GM15510 (cell line): ENCODE measurements at regions not wholly inside any gene's neighbourhood (a gene's known extent, or its start where the extent isn't known, plus 50 kb on each side); places are given as distances from the start of the nearest gene placed in this dataset.

ENCODE experiments used
- POLR2A ChIP-seq: IDR thresholded peaks from 3 replicates; pipeline ENCODE4 v1.6.1; 2011; ENCODE audit warnings: borderline replicate concordance; ENCODE audit not compliant: insufficient read length; ENCODE audit errors: extremely low read depth

DNA sequence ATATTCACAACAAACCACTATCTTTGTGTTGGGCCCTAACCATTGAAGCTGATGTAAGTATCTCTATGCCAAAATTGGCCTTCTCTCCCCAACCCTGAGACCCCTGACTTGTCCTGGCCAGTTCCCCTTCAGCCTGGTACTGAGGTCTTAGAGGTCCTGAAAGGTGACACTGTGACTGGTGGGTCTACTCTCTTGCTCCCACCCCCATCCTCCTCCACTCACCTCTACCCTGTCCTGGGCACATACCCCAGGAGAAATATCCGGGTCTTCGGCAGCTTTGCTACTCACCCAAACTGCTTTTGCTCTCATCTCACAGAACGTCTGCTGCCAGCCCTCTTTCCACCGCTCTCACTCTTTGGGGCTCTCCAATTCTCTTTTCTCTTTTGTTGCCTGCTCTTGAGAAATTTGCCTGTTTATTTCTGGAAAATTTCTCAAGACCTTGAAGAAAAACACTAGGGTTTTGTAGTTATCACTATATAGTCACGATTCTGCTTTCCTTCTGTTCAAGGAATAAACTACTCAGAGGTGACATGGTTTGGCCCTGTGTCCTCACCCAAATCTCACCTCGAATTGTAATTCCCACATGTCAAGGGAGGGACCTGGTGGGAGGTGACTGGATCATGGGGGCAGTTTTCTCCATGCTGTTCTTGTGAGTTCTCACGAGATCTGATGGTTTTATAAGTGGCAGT, 133.8 kb upstream of the PKDCC start:
- TF ChIP-seq POLR2A = no peak

DNA sequence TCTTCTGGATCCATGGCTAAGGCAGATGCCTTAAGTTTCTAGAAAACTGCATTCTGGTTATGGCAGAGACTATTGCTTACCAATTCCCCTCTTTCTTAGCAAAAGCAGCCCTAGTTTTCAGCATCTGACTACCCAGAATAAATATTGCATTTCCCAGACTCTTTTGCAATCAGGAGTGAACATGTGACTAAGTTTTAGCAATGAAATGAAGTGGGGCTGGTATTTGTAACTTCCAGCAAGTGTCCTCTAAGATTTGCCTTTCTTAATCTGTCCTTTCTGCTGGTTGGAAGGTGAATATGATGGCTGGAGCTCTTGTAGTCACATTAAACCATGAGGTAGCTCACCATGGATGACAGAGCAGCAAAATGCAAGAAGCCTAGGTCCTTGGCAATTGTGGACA, 132.9 kb upstream of the PKDCC start:
- no peak for TF ChIP-seq POLR2A

DNA sequence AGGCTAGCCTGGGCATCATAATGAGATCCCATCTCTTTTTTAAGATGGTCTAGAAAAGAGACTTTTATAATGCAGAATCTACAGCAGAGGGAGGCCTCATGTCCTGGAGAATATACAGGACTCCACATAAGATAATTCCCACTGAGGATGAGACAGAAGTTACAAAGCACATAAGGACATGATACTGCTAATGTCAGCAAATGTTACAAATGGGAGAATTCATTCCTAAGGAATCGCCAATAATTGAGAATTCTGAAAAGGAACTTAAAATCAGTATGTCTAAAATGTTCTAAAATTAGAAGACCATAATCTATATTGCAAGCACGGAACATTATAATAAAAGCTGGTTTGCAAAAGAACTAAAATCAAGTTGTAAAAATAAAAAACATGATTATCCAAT, 131.6 kb upstream of the PKDCC start:
- TF ChIP-seq POLR2A = no peak

DNA sequence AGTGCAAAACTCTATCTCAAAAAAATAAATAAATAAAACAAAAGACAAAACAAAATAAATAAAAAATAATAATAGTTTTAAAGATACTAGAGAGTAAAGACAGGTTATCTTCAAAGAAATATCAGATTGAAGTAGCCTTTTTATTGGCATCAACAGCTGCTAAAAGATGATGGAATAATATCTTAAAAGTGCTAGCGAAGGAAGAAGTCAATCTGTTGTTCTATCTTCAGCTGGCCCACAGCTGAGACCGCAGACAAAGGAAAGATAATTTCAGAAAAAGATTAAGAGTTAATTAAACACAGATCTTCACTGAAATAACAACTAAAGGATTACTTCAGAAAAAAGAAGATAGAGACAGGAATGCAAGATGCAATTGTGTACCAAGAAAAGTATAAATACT, 130.2 kb upstream of the PKDCC start:
- TF ChIP-seq POLR2A = no peak

DNA sequence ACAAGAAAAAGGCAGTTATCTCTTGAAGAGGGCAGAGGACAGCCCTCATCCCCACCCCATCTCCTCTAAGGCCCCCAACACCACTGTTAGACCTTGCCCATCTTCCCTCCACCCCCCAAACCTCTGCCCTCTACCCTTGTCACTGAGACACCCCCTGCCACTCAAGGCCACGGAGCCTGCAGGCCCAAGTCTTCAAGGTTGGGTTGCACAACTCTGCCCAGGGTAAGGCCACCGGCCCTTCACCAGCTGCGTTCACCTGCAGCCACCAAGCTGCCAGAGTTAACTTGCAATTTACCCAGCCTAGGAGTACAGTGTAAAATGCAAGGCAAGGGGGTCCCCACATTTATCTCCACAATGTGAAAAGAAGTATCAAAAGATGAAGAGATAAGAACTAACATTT, 128.7 kb upstream of the PKDCC start:
- no peak for TF ChIP-seq POLR2A

GRCh38 chr2:41920181-41920580, 127.6 kb upstream of the PKDCC start:
- TF ChIP-seq POLR2A = no peak

- no peak for TF ChIP-seq POLR2A
Observed at GRCh38 chr2:41920812-41921211, 127.0 kb upstream of the PKDCC start.

DNA sequence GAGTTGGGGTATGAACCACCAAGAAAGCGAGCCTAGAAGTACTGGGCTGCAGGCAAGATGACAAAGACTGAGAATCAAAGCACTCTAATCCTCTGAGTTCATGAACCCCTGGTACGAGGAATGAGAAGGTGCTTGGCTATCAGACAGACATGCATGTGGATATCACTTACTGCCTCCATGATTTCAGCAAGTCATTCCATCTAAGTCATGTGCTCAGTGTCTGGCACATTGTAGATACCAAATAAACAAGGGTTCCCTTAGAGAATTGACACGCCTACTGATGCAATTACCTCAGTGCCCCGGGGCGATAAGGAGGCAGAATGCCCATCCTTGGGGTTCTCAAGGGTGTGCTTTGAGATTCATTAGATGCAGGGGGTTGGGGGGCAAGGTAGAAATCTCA, 125.6 kb upstream of the PKDCC start:
- no peak for TF ChIP-seq POLR2A

DNA sequence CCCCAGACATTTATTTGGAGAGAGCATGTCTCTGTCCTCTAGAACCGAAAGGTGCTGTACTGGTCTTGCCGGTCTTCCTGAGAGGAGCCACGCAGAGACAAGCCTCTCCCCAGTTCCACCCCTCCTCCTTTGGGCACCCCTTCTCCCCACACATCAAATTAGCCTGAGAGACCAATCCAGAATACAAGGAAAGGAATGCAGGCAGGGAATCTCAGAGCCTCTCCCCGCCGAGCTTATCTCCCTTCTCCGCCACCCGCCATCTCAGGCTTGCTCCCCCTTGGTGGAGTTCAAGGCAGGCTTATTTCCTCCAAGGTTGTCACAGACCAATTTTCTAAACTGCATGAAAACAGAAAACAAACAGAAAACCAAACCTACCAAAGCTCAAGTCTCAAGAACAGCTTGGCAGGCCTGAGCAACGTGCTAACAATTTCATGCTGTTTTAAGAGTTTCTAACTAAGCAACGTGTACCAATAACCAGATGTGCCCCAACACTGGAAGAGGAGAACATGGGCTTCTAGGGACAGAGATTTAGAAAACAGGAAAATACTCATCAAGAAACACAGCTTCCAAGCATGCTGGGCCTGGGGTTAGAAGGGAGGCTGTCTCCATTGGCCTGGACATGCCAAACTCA, 124.5 kb upstream of the PKDCC start:
- no peak for TF ChIP-seq POLR2A

- TF ChIP-seq POLR2A = no peak
Observed at GRCh38 chr2:41924024-41924423, 123.8 kb upstream of the PKDCC start.

- TF ChIP-seq POLR2A = no peak
Observed at GRCh38 chr2:41924709-41925408, 123.0 kb upstream of the PKDCC start.

DNA sequence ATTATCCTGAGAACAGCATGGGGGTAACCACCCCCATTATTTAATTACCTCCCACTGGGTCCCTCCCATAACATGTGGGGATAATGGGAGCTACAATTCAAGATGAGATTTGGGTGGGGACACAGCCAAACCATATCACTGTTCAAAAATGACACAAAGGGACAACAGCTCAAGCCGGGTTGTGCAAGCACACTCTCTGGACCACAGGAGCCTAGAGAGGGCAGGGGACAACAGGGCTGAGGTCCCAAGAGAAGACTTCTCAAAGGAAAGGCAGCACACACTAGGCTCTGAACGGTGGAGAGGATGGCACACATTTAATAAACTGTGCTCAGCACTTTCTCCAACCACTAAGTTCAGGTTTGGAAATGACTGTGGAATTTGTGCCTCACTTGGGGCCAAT, 122.1 kb upstream of the PKDCC start:
- TF ChIP-seq POLR2A = no peak

- TF ChIP-seq POLR2A = no peak
Observed at GRCh38 chr2:41926614-41927580, 120.9 kb upstream of the PKDCC start.

DNA sequence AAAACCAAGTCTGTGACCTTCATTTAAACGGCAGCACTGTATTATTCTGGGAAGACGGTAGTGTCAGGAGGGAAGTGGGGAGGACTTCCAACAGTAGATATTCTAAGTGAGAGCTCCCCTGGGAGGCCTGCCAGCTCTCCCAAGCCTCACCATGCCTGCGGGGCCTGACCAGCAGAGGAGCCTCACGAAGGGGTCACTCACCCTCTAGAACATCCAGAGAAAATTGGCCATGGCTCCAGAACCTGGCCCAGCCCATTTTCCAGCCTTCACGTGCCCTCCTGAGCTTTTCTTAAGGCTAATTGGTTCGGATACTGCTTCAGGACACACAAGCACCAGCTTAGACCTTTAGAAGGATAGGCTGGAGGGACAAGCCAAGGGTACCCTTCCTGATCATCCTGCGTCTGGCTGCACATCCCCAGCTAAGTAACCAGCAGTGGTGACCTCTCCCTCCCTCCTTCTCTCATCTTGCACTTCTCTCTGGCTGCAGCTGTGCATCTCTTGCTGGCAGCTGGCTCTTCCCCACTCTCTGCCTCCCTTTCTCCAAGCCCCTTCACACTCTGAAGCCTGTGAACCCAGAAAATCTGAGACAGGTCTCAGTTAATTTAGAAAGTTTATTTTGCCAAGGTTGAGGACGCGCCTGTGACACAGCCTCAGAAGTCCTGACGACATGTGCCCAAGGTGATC, 120.1 kb upstream of the PKDCC start:
- TF ChIP-seq POLR2A = no peak
